Psoas muscle (tissue), 7 donors: ENCODE measurements at regions not wholly inside any gene's neighbourhood (a gene's known extent, or its start where the extent isn't known, plus 50 kb on each side); places are given as distances from the start of the nearest gene placed in this dataset.

Experiments
- ATAC-seq, 4 donors: fragments of 200-7000 bp; cut with Tn5 transposase; one replicate each; pipeline ENCODE4 v1.9.1; 2020; ENCODE audit warnings: moderate library complexity in 3 of 4, mild to moderate bottlenecking in 2 of 4
- DNase-seq, 2 donors: peaks; one replicate each; pipeline ENCODE4 v3.0.0-alpha.2; 2020
- H3K27ac ChIP-seq: fragments of 200-600 bp; one replicate; pipeline ENCODE4 v1.8.0; 2022
- H3K27me3 ChIP-seq, 3 donors: fragments of 200-600 bp in 1 of 3; one replicate each; pipeline versions ENCODE4 v1.6.1 to v1.8.0; 2013 to 2022; ENCODE audit warnings: low read length in 2 of 3, mild to moderate bottlenecking in 2 of 3, moderate library complexity in 1 of 3; ENCODE audit not compliant: insufficient read depth in 3 of 3
- H3K36me3 ChIP-seq, 2 donors: fragments of 200-600 bp in 1 of 2; one replicate each; pipeline versions ENCODE4 v1.6.1 to v1.8.0; 2013 to 2022; ENCODE audit warnings: low read depth in 1 of 2, mild to moderate bottlenecking in 1 of 2, moderate library complexity in 1 of 2; ENCODE audit not compliant: insufficient read depth in 1 of 2
- H3K4me1 ChIP-seq: fragments of 200-600 bp; one replicate; pipeline ENCODE4 v1.8.0; 2022
- H3K4me3 ChIP-seq: fragments of 200-600 bp; one replicate; pipeline ENCODE4 v1.8.0; 2022; ENCODE audit warnings: mild to moderate bottlenecking
- H3K9me3 ChIP-seq: fragments of 200-600 bp; one replicate; pipeline ENCODE4 v1.8.0; 2022
- WGBS, 3 donors: extraction: QIAGEN DNeasy Blood & Tissue Kit; methylation state at CpG; one replicate each; pipeline versions ENCODE4 v1.1.6 to v1.1.7; 2013; 5-methylcytosine and 5-hydroxymethylcytosine counted together
- intact Hi-C, 2 donors: fragments of 100-400 bp; cut with DNase I; formaldehyde crosslinking; loops; one replicate each; pipeline versions ENCODE4 v1.11.0 to v1.14.2; 2022
- TF ChIP-seq, protein P1 (sequence below): fragments of 200-600 bp; IDR thresholded peaks from one replicate; pipeline ENCODE4 v1.8.0; 2022; ENCODE audit warnings: antibody characterized with exemption
- donor health status: healthy with polysubstance abuse.
- donor health status: DM: no; HTN: no; CAD: no; lungs with moderate emphysema.
- donor health status: Bipolar disorder and iron deficiency.
- donor health status: healthy.
- donor health status: DM: yes; HTN: yes; CAD: no.
- donor health status: DM: no; HTN: no; CAD: no.
- donor health status: DM: yes; HTN: yes; CAD: no.

DNA sequence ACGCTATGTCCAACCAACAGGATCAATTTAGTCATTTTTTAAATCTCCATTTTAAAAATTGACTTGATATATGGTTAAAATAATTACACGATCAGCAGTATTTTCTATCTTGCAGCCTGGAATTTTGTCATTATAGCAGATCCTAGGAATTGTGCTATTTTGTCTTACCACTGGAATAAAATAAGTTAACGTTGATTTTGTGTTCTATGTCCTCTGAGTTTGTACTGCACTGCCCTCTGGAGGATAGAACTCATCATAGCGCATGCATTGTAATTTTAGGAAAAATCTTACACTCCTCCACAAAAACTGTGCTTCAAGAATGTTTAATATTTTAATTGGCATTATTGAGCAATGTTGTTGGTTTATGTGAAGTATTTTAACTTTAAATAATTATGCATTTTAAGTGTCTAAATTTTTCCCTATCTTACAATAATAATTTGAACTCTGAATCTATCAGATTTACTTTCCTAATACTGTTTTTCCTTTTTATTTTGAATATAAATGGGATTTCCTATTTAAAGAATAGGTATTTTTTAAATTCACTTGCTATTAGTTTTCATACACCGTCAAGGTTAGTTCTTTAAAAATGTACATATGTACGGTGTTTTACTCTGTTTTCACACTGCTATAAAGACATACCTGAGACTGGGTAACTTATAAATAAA lies 220.1 kb downstream of the PPP1R3A start:
- DNase-seq: no peak
- Histone ChIP-seq H3K4me1 (peaks cover 1% of the 10 kb centered on the region), H3K36me3 (no peaks in the 10 kb centered on the region), H3K27ac (no peak overlapping the region), H3K9me3 (no peaks in the 10 kb centered on the region), H3K4me3 (no peak overlapping the region), H3K27me3 (no peaks in the 10 kb centered on the region)
- intact Hi-C loops: loop anchor here (2.0 to 10.0 kb wide), 3 partner anchors 294 to 534 kb away; no protein-coding TSS in a partner anchor
- peak in 3 of 4 donors; percentile 42 to 67 (median 53) for ATAC-seq
- TF ChIP-seq, protein P1, sequence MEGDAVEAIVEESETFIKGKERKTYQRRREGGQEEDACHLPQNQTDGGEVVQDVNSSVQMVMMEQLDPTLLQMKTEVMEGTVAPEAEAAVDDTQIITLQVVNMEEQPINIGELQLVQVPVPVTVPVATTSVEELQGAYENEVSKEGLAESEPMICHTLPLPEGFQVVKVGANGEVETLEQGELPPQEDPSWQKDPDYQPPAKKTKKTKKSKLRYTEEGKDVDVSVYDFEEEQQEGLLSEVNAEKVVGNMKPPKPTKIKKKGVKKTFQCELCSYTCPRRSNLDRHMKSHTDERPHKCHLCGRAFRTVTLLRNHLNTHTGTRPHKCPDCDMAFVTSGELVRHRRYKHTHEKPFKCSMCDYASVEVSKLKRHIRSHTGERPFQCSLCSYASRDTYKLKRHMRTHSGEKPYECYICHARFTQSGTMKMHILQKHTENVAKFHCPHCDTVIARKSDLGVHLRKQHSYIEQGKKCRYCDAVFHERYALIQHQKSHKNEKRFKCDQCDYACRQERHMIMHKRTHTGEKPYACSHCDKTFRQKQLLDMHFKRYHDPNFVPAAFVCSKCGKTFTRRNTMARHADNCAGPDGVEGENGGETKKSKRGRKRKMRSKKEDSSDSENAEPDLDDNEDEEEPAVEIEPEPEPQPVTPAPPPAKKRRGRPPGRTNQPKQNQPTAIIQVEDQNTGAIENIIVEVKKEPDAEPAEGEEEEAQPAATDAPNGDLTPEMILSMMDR: peak; percentile 81
- WGBS, 3 donors: 42 to 46% (median 43%) methylated on average over 6 of the region's 6 CpGs

DNA sequence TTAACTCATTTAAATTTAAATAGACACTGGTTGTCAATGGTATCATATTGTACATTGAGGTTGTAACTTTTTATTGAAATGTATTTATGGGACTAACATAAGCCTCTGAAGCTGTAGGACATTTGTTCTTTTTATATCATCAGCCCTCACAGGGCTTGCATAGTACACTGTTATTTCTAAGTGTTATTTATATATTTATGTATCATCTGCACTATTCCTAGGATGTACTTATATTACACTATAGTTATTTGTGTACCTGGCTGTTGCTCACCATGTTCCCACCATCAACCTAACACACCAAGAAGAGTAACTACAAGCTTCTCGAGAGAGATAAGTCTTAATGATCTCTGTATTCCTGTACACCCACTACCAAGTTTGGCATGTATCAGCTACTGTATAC lies 224.7 kb downstream of the PPP1R3A start:
- intact Hi-C loops: loop anchor here in 1 of 2 donors (10.0 kb wide), 1 partner anchor 529 kb away; no protein-coding TSS in a partner anchor

DNA sequence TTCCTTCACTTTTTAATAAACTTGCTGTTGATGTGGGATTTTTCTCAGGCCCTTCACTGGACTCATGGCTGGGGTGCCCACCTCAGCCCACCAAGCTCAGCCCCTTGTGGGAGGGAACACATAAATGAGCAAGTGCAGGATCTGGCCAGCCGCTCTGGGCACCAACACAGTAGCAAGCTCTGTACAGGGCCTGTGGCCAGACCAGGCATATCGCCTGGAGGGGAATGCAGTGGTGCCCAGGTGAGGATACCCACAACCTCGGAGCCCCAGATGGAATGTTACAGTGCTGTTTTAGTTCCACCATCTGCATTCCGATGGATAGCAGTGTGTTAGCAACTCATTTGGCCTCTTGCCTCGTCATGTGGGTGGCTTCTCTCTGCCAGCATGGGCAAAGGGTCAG lies 234.6 kb downstream of the PPP1R3A start:
- Histone ChIP-seq H3K4me1 (no peaks in the 10 kb centered on the region), H3K36me3 (no peaks in the 10 kb centered on the region), H3K27ac (no peak overlapping the region), H3K27me3 (no peaks in the 10 kb centered on the region), H3K9me3 (no peaks in the 10 kb centered on the region), H3K4me3 (no peak overlapping the region)
- intact Hi-C loops: no loop called here
- 72 to 84% (median 74%) methylated on average over 5 of the region's 5 CpGs for WGBS, 3 donors
- TF ChIP-seq, protein P1: no peak
- ATAC-seq (no peak), DNase-seq (no peak)

More for the DNA sequence above, 224.7 kb downstream of the PPP1R3A start:
- Histone ChIP-seq H3K27me3 (no peaks in the 10 kb centered on the region), H3K4me1 (peaks cover 4% of the 10 kb centered on the region), H3K9me3 (no peaks in the 10 kb centered on the region), H3K27ac (peak overlapping the region; percentile 19), H3K36me3 (no peaks in the 10 kb centered on the region), H3K4me3 (no peak overlapping the region)
- TF ChIP-seq, protein P1: no peak
- WGBS, 3 donors: 27 to 64% (median 33%) methylated on average over 1 of the region's 1 CpG
- DNase-seq (no peak), ATAC-seq (peak; percentile 44 to 97 (median 92))

DNA sequence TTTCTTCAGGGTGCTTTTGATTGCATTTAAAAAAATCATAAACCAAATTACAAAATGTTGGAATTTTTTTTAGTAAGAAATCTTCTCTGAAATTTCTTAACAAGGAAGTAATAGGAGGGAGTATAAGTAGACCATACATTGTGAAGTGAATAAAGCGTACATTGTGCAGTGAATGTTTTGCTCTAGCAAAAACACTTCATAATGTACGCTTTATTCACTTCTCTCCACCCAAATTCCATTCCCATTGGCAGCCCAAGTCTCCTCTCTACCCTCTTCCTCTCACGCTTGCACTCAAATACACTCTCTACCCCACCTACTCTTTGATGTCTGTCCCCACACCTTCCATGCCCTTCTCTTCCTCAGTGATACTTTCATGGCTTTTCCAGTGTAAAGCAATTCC lies 241.0 kb downstream of the PPP1R3A start:
- Histone ChIP-seq H3K9me3 (no peaks in the 10 kb centered on the region), H3K27me3 (no peaks in the 10 kb centered on the region), H3K4me3 (no peak overlapping the region), H3K27ac (no peak overlapping the region), H3K4me1 (peaks cover 7% of the 10 kb centered on the region), H3K36me3 (no peaks in the 10 kb centered on the region)
- intact Hi-C loops: no loop called here
- TF ChIP-seq, protein P1: no peak
- DNase-seq (no peak), ATAC-seq (no peak)
- WGBS, 3 donors: 80 to 86% (median 86%) methylated on average over 3 of the region's 3 CpGs

DNA sequence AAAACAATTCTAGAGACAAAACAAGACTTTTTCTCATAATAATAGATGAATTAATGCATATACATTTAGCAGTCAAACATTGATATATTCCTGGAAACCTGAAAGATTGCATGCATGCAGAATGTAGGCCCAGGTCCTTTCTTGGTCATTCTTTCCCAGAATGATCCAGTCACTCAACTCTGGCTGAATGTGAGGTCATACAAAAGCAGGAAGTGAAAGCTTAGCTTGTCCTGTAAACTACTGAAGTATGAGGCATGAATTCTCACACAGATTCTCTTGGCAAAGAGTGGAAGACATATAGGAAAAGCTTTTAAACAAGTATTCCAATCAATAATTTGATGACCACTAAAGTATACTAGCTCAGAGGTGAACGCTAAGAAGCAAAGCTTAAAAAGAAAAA lies 253.9 kb downstream of the PPP1R3A start:
- H3K4me1 ChIP-seq: no peaks in the 10 kb centered on the region
- DNase-seq (no peak), ATAC-seq (no peak)
- 88 to 95% (median 95%) methylated on average over 1 of the region's 1 CpG for WGBS, 3 donors
- H3K36me3 ChIP-seq: peaks cover 0 to 3% of the 10 kb centered on the region in 2 donors
- H3K27me3 ChIP-seq: no peaks in the 10 kb centered on the region
- no peaks in the 10 kb centered on the region for H3K9me3 ChIP-seq
- intact Hi-C loops: no loop called here
- H3K4me3 ChIP-seq: no peak overlapping the region
- TF ChIP-seq, protein P1: no peak
- no peak overlapping the region for H3K27ac ChIP-seq
